Activated CD4-positive, alpha-beta memory T cell treated with anti-CD3 and anti-CD28 coated beads for 36 hours (primary cell): ENCODE measurements at regions not wholly inside any gene's neighbourhood (a gene's known extent, or its start where the extent isn't known, plus 50 kb on each side); places are given as distances from the start of the nearest gene placed in this dataset.

Experiments used
- CTCF ChIA-PET: fragments of 350-600 bp; sonication (Branson Sonifier 250); formaldehyde crosslinking; loops from one replicate; lab custom pipeline; 2021; ENCODE audit warnings: antibody characterized with exemption, inconsistent platforms; lab: Charles Lee
- POLR2A ChIA-PET: fragments of 350-600 bp; sonication (Branson Sonifier 250); formaldehyde crosslinking; loops from one replicate; lab custom pipeline; 2021; ENCODE audit warnings: antibody characterized with exemption; lab: Charles Lee
- DNase-seq: peaks from one replicate; pipeline ENCODE4 v3.0.0-alpha.2; 2020
- H3K27ac Mint-ChIP-seq: one replicate; pipeline ENCODE4 v1.8.0; 2021; ENCODE audit warnings: mixed read lengths
- H3K27me3 Mint-ChIP-seq: one replicate; pipeline ENCODE4 v1.8.0; 2021; ENCODE audit warnings: mixed read lengths
- H3K36me3 Mint-ChIP-seq: one replicate; pipeline ENCODE4 v1.8.0; 2021; ENCODE audit warnings: mixed read lengths
- H3K4me1 Mint-ChIP-seq: one replicate; pipeline ENCODE4 v1.8.0; 2021; ENCODE audit warnings: low read depth, mixed read lengths
- H3K4me3 Mint-ChIP-seq: one replicate; pipeline ENCODE4 v1.8.0; 2021; ENCODE audit warnings: mild to moderate bottlenecking, mixed read lengths
- H3K9me3 Mint-ChIP-seq: one replicate; pipeline ENCODE4 v1.8.0; 2021; ENCODE audit warnings: mixed read lengths
- intact Hi-C: fragments of 100-400 bp; cut with micrococcal nuclease; formaldehyde crosslinking; loops from one replicate; pipeline ENCODE4 v1.15.1; 2023

GRCh38 chr14:55840821-55841220, 260.8 kb downstream of the KTN1 start:
- CTCF ChIA-PET: no interaction called here
- Mint-ChIP-seq H3K27ac (no peak overlapping the region), H3K4me1 (no peaks in the 10 kb centered on the region), H3K4me3 (no peak overlapping the region), H3K36me3 (no peaks in the 10 kb centered on the region), H3K27me3 (no peaks in the 10 kb centered on the region), H3K9me3 (no peaks in the 10 kb centered on the region)
- POLR2A ChIA-PET: no interaction called here
- DNase-seq: no peak
- intact Hi-C loops: no loop called here

- no peaks in the 10 kb centered on the region for H3K9me3 Mint-ChIP-seq
- H3K4me1 Mint-ChIP-seq: no peaks in the 10 kb centered on the region
- H3K27me3 Mint-ChIP-seq: no peaks in the 10 kb centered on the region
- intact Hi-C loops: no loop called here
- no peak for DNase-seq
- no peak overlapping the region for H3K4me3 Mint-ChIP-seq
- POLR2A ChIA-PET: no interaction called here
- no peak overlapping the region for H3K27ac Mint-ChIP-seq
- no peaks in the 10 kb centered on the region for H3K36me3 Mint-ChIP-seq
- CTCF ChIA-PET: interaction anchor here (1.2 kb wide), 1 partner anchor 633 kb away, joined by 4 read pairs; no protein-coding TSS in a partner anchor
Measured at GRCh38 chr14:55841625-55842024, 261.6 kb downstream of the KTN1 start.

- Mint-ChIP-seq H3K4me1 (no peaks in the 10 kb centered on the region), H3K36me3 (no peaks in the 10 kb centered on the region), H3K4me3 (no peak overlapping the region), H3K27me3 (no peaks in the 10 kb centered on the region), H3K27ac (no peak overlapping the region), H3K9me3 (no peaks in the 10 kb centered on the region)
- no peak for DNase-seq
- ChIA-PET POLR2A (no interaction called here), CTCF (interaction anchor here (0.6 to 0.7 kb wide), 2 partner anchors 276 to 589 kb away, joined by 3 read pairs; no protein-coding TSS in a partner anchor)
- intact Hi-C loops: no loop called here
Measured at GRCh38 chr14:55843718-55844403, 263.9 kb downstream of the KTN1 start.

- Mint-ChIP-seq H3K4me1 (no peaks in the 10 kb centered on the region), H3K9me3 (no peaks in the 10 kb centered on the region), H3K36me3 (no peaks in the 10 kb centered on the region), H3K4me3 (no peak overlapping the region), H3K27ac (no peak overlapping the region), H3K27me3 (no peaks in the 10 kb centered on the region)
- ChIA-PET POLR2A (no interaction called here), CTCF (no interaction called here)
- intact Hi-C loops: no loop called here
- no peak for DNase-seq
Measured at GRCh38 chr14:55845963-55846825, 266.2 kb downstream of the KTN1 start.

GRCh38 chr14:55846826-55847446, 266.9 kb downstream of the KTN1 start:
- Mint-ChIP-seq H3K4me1 (no peaks in the 10 kb centered on the region), H3K36me3 (no peaks in the 10 kb centered on the region), H3K27ac (no peak overlapping the region), H3K9me3 (no peaks in the 10 kb centered on the region), H3K27me3 (no peaks in the 10 kb centered on the region), H3K4me3 (no peak overlapping the region)
- intact Hi-C loops: no loop called here
- DNase-seq: no peak
- ChIA-PET POLR2A (no interaction called here), CTCF (no interaction called here)

GRCh38 chr14:55847766-55848165, 267.8 kb downstream of the KTN1 start:
- Mint-ChIP-seq H3K27me3 (no peaks in the 10 kb centered on the region), H3K27ac (no peak overlapping the region), H3K9me3 (no peaks in the 10 kb centered on the region), H3K4me1 (no peaks in the 10 kb centered on the region), H3K4me3 (no peak overlapping the region), H3K36me3 (no peaks in the 10 kb centered on the region)
- ChIA-PET POLR2A (no interaction called here), CTCF (no interaction called here)
- intact Hi-C loops: no loop called here
- DNase-seq: no peak

GRCh38 chr14:55848964-55849363, 269.0 kb downstream of the KTN1 start:
- intact Hi-C loops: no loop called here
- H3K36me3 Mint-ChIP-seq: no peaks in the 10 kb centered on the region
- ChIA-PET CTCF (no interaction called here), POLR2A (no interaction called here)
- H3K27me3 Mint-ChIP-seq: no peaks in the 10 kb centered on the region
- H3K4me3 Mint-ChIP-seq: no peak overlapping the region
- H3K27ac Mint-ChIP-seq: no peak overlapping the region
- H3K9me3 Mint-ChIP-seq: no peaks in the 10 kb centered on the region
- DNase-seq: no peak
- H3K4me1 Mint-ChIP-seq: no peaks in the 10 kb centered on the region

GRCh38 chr14:55849833-55850232, 268.4 kb upstream of the PELI2 start:
- POLR2A ChIA-PET: interaction anchor here (0.5 kb wide), 1 partner anchor 666 kb away, joined by 5 read pairs; no protein-coding TSS in a partner anchor
- intact Hi-C loops: no loop called here
- no peaks in the 10 kb centered on the region for H3K9me3 Mint-ChIP-seq
- H3K36me3 Mint-ChIP-seq: no peaks in the 10 kb centered on the region
- no peak overlapping the region for H3K4me3 Mint-ChIP-seq
- CTCF ChIA-PET: no interaction called here
- H3K27ac Mint-ChIP-seq: no peak overlapping the region
- H3K4me1 Mint-ChIP-seq: no peaks in the 10 kb centered on the region
- H3K27me3 Mint-ChIP-seq: no peaks in the 10 kb centered on the region
- DNase-seq: no peak

GRCh38 chr14:55850825-55851241, 267.4 kb upstream of the PELI2 start:
- H3K9me3 Mint-ChIP-seq: no peaks in the 10 kb centered on the region
- H3K36me3 Mint-ChIP-seq: no peaks in the 10 kb centered on the region
- H3K4me3 Mint-ChIP-seq: no peak overlapping the region
- no peaks in the 10 kb centered on the region for H3K4me1 Mint-ChIP-seq
- no peaks in the 10 kb centered on the region for H3K27me3 Mint-ChIP-seq
- H3K27ac Mint-ChIP-seq: no peak overlapping the region
- intact Hi-C loops: no loop called here
- POLR2A ChIA-PET: no interaction called here
- CTCF ChIA-PET: no interaction called here
- no peak for DNase-seq

GRCh38 chr14:55851301-55851700, 266.9 kb upstream of the PELI2 start:
- Mint-ChIP-seq H3K36me3 (no peaks in the 10 kb centered on the region), H3K27ac (no peak overlapping the region), H3K9me3 (no peaks in the 10 kb centered on the region), H3K27me3 (no peaks in the 10 kb centered on the region), H3K4me3 (no peak overlapping the region), H3K4me1 (no peaks in the 10 kb centered on the region)
- intact Hi-C loops: no loop called here
- no peak for DNase-seq
- CTCF ChIA-PET: no interaction called here
- POLR2A ChIA-PET: no interaction called here

GRCh38 chr14:55851961-55852360, 266.2 kb upstream of the PELI2 start:
- H3K4me1 Mint-ChIP-seq: no peaks in the 10 kb centered on the region
- no peaks in the 10 kb centered on the region for H3K9me3 Mint-ChIP-seq
- H3K27me3 Mint-ChIP-seq: no peaks in the 10 kb centered on the region
- no peak for DNase-seq
- ChIA-PET POLR2A (no interaction called here), CTCF (no interaction called here)
- intact Hi-C loops: no loop called here
- H3K27ac Mint-ChIP-seq: no peak overlapping the region
- H3K4me3 Mint-ChIP-seq: no peak overlapping the region
- H3K36me3 Mint-ChIP-seq: no peaks in the 10 kb centered on the region

GRCh38 chr14:55855751-55856150, 262.5 kb upstream of the PELI2 start:
- no peaks in the 10 kb centered on the region for H3K27me3 Mint-ChIP-seq
- H3K4me3 Mint-ChIP-seq: no peak overlapping the region
- no peaks in the 10 kb centered on the region for H3K36me3 Mint-ChIP-seq
- intact Hi-C loops: no loop called here
- peaks cover 19% of the 10 kb centered on the region for H3K9me3 Mint-ChIP-seq
- no peaks in the 10 kb centered on the region for H3K4me1 Mint-ChIP-seq
- DNase-seq: no peak
- ChIA-PET CTCF (no interaction called here), POLR2A (no interaction called here)
- H3K27ac Mint-ChIP-seq: no peak overlapping the region
